ENCODE measurements at regions not wholly inside any gene's neighbourhood (a gene's known extent, or its start where the extent isn't known, plus 50 kb on each side); places are given as distances from the start of the nearest gene placed in this dataset.

- no peaks in the 10 kb centered on the region for H3K9me3 ChIP-seq
- 83 to 93% methylated on average over 7 of the region's 7 CpGs for WGBS, 2 donors
- FAIRE-seq, result no peak
- no peak overlapping the region for H3K27ac ChIP-seq
- H3K4me3 ChIP-seq, result no peak overlapping the region
- no peaks in the 10 kb centered on the region for H3K36me3 ChIP-seq
- intact Hi-C loops (cut with DNase I), result no loop called here
- no peaks in the 10 kb centered on the region for H3K4me1 ChIP-seq
- no peak for TF ChIP-seq CTCF (IDR thresholded peaks at IDR 0.05)
- no peak for DNase-seq
- no peak for ATAC-seq
- H3K27me3 ChIP-seq, result no peaks in the 10 kb centered on the region
Observed at GRCh38 chr7:124428781-124429180, 336.8 kb downstream of the GPR37 start.

- intact Hi-C loops (cut with DNase I), result no loop called here
- DNase-seq (no peak), ATAC-seq (no peak), FAIRE-seq (no peak)
- no peaks in the 10 kb centered on the region for H3K4me1 ChIP-seq
- no peak overlapping the region for H3K4me3 ChIP-seq
- no peaks in the 10 kb centered on the region for H3K36me3 ChIP-seq
- H3K27ac ChIP-seq, result no peak overlapping the region
- H3K27me3 ChIP-seq, result no peaks in the 10 kb centered on the region
- no peaks in the 10 kb centered on the region for H3K9me3 ChIP-seq
- TF ChIP-seq CTCF (IDR thresholded peaks at IDR 0.05), result no peak
Observed at GRCh38 chr7:124426621-124427020, 339.0 kb downstream of the GPR37 start.

- 58 to 73% methylated on average over 3 of the region's 3 CpGs for WGBS, 2 donors
- FAIRE-seq (no peak), ATAC-seq (no peak), DNase-seq (no peak)
- Histone ChIP-seq H3K27me3 (no peaks in the 10 kb centered on the region), H3K36me3 (no peaks in the 10 kb centered on the region), H3K4me3 (no peak overlapping the region), H3K9me3 (no peaks in the 10 kb centered on the region), H3K27ac (no peak overlapping the region), H3K4me1 (no peaks in the 10 kb centered on the region)
- intact Hi-C loops (cut with DNase I), result no loop called here
- TF ChIP-seq CTCF (IDR thresholded peaks at IDR 0.05), result no peak
Observed at GRCh38 chr7:124423863-124424262, 341.7 kb downstream of the GPR37 start.

- ATAC-seq (no peak), FAIRE-seq (no peak), DNase-seq (no peak)
- Histone ChIP-seq H3K9me3 (no peaks in the 10 kb centered on the region), H3K27ac (no peak overlapping the region), H3K36me3 (no peaks in the 10 kb centered on the region), H3K4me3 (no peak overlapping the region), H3K27me3 (no peaks in the 10 kb centered on the region), H3K4me1 (no peaks in the 10 kb centered on the region)
- 70 to 87% methylated on average over 3 of the region's 3 CpGs for WGBS, 2 donors
- no peak for TF ChIP-seq CTCF (IDR thresholded peaks at IDR 0.05)
- intact Hi-C loops (cut with DNase I), result no loop called here
Observed at GRCh38 chr7:124422081-124422480, 343.5 kb downstream of the GPR37 start.

- Histone ChIP-seq H3K4me1 (no peaks in the 10 kb centered on the region), H3K9me3 (no peaks in the 10 kb centered on the region), H3K27ac (no peak overlapping the region), H3K4me3 (no peak overlapping the region), H3K36me3 (no peaks in the 10 kb centered on the region), H3K27me3 (no peaks in the 10 kb centered on the region)
- TF ChIP-seq CTCF (IDR thresholded peaks at IDR 0.05), result no peak
- no peak for DNase-seq
- no peak for FAIRE-seq
- intact Hi-C loops (cut with DNase I), result no loop called here
- WGBS, 2 donors, result 59 to 74% methylated on average over 2 of the region's 2 CpGs
- no peak for ATAC-seq
Observed at GRCh38 chr7:124420367-124420766, 345.2 kb downstream of the GPR37 start.

Data from pancreas (tissue), 10 donors.